HG03025 (cell line): ENCODE measurements at regions not wholly inside any gene's neighbourhood (a gene's known extent, or its start where the extent isn't known, plus 50 kb on each side); places are given as distances from the start of the nearest gene placed in this dataset.
A peak's percentile ranks its signal among the peaks of the same experiment; 100 is the strongest.

ENCODE experiments used
- ATAC-seq: cut with Tn5 transposase; IDR thresholded peaks from one replicate; pipeline ENCODE4 v1.9.1; 2021; ENCODE audit warnings: mild to moderate bottlenecking, moderate library complexity; ENCODE audit not compliant: unreplicated experiment, low FRiP score

DNA sequence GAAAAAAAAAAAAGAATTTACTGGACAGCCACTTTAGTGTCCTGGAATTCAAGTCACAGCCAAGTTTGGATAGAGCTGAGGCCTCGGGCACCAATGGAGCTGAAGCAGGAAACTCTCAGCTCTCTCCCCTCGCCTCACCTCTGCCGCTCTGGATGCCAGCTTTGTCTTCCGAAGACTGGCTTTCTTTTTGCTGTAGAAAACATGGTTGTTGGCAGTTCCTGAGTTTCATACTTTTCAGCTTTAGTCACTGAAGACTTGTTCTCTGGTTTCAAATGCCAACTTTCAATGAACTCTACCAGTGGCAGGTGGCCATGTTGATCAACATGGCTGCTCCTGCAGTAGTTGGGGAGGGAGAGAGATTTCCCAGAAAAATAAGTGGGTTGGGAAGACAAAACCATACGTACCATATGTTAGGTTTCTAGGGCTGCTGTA lies 142.2 kb downstream of the SNX18 start:
- ATAC-seq: no peak

DNA sequence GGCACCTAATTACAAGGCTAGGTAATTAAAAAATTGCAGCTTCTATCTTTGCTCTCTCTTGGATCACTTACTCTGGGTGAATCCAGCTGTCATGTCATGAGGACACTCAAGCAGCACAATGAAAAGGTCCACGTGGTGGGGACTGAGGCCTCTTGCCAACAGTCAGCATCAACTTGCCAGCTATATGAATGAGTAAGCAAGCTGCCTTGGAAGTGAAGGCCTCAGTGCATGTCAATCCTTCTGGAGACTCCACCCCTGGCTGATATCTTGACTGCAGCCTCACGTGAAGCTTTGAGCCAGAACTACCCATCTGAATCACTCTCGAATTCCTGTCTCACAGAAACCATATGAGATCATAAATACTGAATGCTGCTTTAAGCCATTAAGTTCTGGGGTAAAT lies 140.5 kb downstream of the SNX18 start:
- no peak for ATAC-seq

DNA sequence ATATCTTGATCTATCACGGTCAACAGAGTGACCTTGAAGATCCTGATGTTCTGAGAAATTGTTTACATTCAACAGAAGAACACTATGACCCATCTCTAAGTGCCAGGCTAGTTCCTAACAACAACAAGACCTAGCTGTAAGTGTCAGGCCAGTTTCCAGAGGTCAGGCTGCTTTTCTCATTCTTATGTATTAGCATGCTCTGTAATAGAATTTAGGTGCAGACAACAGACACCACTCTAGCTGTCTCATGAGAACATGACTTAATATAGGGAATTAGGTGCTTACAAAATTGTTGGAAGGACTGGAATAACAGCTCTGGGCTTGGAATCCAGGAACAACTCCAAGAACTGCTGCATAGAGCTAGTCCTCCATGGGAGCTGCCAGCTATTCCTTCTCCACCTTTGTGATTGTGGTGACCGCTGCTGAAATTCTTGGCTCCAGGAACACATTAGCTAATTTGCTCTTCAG lies 138.7 kb downstream of the SNX18 start:
- ATAC-seq: no peak

DNA sequence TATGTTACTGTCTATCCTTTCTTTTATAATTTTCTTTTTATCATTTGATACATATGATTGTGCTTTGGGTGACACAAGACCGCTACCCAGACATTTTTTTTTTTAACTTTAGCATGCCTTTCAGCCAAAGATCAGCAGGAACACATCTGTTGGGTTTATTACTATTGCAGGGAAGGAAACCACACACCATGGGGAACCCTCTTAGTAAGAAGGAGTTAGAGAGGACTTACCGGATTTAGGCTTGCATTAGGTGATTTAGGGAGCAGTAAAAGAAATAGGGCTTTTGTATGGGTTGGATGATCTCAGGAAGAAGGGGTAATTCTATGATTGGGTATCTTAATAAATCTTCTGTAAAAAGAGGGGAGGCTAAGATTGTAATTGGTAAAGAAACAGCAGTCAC lies 138.2 kb downstream of the SNX18 start:
- ATAC-seq: no peak

DNA sequence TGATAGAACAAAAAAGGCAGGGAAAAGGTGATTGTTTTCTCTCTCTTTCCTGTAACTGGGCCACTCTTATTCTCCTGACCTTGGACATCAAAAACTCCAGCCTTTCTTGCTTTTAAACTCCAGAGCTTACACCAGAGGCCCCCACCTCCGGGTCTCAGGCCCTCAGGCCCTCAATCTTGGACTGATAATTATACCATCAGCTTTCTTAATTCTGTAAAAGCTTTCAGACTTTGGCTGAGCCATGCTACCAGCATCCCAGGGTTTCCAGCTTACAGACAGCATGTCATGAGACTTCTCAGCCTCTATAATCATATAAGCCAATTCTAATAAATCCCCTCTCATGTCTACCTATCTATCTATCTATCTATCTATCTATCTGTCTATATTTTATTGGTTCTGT lies 137.7 kb downstream of the SNX18 start:
- ATAC-seq: no peak

DNA sequence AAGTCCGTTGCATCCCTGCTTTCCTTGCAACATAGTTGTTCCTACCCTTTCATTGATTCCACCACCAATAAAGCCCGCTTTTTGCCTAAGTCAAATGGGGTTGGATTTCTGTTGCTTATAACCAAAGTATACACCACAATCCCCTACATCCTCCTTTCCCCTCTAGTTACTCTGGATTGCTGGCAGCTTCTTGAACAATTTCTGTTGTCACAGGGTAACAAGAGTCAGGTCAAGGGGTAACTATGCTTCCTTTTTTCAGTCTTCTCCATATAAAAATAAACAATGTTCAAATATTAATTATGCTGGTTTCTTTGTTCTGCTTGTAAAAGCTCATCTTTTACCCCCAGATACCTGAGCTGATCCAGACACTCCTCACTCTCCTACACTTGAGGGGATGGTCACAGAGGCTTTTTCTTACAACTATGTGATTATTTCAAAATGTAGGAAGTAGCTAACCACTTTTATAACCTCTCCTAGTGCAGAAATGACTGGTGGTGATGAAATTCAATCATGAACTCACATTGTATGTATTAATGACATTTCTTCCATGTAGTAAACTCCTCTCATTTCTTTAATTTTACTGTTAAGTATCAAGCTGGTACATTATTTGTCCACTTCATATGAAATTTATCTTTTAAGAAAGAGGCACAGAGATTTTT lies 136.5 kb downstream of the SNX18 start:
- no peak for ATAC-seq

DNA sequence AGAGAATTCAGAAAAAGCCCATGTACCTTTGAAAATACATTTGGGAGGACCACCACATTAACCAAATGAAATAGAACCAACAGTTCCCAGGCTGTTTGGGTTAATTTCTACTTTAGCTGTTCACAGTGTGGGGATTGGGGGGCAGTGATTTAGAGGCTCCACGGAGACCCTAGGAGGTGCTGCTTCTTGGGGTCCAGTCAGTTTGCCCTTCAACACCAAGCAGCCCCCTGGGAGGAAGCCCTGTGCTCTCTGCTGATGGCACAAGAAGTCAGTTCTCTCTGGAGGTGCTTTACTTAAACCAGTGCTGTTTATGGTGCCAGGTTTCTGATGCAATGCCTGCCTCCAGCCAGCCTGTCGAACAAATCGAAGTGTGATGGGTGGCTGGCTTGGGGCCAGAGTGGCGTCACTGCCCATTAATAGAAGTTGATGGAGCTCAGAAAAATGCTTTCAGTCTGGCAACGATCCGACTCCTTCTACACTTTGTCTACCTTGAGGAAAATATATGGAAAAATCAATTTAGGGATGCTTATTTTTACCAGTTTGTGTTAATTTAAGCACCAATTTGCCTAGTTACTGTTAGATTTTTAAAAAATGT lies 134.0 kb downstream of the SNX18 start:
- ATAC-seq: no peak

DNA sequence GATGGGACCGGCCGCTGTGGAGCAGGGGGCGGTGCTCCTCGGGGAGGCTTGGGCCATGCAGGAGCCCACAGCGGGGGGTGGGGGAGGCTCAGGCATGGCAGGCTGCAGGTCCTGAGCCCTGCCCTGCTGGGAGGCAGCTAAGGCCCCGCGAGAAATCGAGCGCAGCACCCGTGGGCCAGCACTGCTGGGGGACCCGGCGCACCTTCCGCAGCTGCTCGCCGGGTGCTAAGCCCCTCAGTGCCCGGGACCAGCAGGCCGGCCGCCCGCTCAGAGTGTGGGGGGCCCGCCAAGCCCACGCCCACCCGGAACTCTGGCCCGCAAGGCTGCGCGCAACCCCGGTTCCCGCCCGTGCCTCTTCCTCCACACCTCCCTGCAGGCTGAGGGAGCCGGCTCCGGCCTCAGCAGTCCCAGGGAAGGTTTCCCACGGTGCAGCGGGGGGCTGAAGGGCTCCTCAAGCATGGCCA lies 131.5 kb downstream of the SNX18 start:
- no peak for ATAC-seq

DNA sequence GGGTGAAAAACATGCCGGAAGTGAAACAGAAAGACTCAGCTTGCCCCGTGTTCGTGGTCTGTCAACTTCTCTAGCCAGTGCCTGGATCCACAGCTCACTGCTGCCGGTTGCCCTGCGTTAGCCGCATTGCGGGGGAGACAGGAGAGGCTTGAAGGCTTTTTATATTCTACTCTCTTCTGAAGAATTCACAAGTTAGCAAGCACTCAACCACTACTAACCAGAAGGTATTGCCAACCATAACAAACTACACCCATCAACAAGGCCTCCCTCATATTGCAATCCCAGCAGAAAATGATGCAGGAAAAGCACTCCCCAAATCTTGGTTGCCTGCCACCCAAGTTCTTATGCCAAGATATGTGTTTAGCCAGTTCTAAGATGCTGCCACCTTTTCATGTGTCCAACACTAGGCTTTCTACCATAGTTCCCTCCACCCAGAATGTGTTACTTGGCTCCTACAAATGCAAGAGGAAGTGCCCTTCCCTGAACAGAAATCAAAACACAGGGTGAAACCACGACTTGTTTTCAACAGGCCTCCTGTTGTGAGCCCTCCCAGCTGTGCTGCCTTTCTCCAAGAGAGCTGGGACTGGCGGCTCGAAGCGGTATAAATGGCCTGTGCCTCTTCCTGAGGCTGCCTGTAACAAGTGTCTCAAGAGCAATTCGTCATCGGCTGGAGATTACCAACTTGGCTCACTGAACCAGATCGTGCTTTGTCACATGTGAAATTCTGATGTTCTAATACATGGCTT lies 129.0 kb downstream of the SNX18 start:
- ATAC-seq: peak; percentile 95

DNA sequence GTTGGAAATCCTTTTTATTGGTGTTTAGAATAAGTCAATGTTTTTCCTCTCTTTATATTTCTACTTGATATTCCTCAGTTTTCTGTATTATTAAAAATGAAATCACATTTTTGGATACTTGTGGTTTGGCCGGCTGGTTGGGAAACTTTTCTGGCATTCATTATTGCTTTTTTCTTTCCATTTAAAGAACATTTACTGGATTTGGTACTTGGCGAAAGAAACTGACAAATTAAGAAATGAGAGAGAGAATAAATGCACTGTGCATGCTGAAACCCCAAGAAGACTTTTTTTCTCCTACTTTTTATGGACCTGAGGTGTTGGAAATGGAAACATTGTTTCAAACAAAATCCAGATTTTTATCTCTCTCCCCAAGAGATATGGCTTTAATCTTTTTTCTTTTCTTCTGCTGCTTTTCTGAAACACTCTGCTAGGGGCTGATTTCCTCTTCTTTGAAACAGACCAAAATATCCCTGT lies 128.4 kb downstream of the SNX18 start:
- ATAC-seq: no peak

DNA sequence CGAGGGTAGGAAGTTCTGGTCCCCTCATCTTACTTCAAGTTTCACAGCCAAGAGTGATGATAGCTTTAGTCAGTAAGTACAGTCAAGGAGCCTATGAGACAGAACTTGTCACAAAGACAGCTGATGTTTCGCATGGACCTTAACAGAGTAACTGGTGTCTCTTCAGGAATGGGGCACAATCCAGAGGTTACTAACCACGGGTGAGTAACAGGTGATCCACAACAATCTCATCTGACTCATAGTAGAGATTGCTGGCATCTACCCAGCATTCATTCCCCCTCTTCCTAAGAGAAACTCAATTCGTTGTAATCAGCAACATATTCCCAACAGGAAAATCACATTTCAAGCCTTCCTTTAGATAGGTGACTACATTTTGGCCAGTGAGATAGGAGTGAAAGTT lies 126.7 kb downstream of the SNX18 start:
- ATAC-seq: no peak

DNA sequence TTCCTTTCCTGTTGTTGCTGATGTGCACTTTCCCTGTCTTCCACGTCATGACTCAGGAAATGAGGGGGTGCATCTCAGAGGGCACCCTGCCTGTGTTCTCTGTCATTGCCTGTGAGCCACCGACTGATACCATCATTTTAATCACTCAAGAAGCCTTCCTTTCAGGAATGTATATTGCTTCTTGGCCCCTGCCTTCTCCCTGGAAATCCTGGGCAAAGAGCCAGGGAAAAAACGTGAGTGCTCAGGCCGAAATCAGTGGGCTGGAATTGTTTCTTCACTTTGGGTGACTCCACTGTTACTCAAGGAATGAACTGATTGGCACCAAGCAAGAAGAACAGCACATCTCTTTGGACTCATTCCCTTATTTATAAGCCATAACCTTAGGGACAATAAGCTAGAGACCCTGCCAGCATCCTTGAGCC lies 126.1 kb downstream of the SNX18 start:
- no peak for ATAC-seq

DNA sequence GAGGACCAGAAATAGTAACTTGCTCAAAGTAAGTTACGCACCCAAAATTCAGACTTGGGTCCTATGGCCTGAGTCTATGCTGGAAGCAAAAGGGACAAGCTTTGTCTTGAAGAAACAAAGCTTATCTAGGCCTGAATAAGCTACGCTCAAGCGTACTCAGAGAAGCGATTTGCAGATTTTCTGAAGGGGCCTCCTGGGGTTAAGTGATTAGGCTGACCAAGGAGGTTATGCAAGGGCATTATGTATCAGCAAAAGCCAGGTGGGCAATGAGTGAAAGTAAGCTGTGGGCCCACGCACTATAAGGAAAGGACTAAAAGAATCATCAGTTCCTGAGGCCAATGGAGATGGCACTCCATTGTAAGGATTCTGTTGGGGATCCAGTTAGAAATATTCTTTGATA lies 122.1 kb downstream of the SNX18 start:
- no peak for ATAC-seq

DNA sequence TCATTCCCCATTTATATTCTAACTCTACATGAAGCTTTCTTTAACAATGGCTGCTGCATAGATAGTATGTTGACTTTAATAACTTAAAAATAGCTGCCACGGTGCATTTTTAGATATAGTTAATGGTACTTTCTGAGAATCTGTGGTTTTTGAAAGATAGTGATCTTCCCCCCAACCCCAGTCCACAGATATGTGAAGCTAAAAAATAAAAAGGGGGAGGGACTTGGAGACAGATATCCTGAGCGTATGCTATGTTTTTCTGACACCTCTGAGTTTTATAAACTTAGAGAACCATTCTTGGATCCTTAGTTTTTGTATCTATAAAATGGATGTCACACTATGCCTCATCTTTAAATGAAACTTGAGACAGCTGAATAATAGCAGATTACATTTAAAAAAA lies 120.5 kb downstream of the SNX18 start:
- no peak for ATAC-seq

DNA sequence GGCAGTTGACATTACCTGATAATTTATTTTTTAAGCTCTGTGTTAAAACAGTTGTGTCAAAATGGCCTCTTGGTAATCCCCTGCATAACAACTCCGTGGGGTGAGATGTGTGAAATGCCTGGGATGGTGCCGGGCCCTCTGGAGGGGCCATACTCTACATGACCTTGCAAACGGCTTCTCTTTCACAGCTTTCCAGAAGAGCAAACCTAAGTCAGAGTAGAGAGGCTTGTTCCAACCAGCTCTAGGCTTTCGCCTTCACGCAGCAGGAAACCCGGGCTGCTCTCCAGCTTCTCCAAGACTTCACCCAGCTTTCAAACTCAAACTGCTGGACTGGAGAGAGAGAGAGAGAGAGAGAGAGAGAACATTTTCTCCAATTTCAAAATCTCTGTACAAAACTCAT lies 120.1 kb downstream of the SNX18 start:
- ATAC-seq: no peak

DNA sequence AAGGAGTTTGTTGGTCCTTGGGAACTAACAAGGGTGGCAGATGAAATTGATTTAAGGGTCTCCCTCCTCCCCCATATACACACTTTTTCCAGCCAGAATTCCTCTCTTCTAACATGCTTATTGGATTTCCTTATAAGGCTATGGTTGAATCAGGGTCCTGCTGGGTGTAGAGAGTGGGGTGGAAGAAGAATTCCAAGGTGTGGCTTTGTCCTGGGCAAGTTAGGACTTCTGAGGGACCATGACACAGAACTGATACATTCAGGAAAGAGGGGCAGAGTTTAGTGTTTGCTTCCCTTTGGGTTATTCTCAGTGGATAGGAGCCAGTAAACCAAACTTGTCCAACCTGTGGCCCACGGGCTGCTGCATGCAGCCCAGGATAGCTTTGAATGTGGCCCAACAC lies 116.5 kb downstream of the SNX18 start:
- ATAC-seq: no peak

DNA sequence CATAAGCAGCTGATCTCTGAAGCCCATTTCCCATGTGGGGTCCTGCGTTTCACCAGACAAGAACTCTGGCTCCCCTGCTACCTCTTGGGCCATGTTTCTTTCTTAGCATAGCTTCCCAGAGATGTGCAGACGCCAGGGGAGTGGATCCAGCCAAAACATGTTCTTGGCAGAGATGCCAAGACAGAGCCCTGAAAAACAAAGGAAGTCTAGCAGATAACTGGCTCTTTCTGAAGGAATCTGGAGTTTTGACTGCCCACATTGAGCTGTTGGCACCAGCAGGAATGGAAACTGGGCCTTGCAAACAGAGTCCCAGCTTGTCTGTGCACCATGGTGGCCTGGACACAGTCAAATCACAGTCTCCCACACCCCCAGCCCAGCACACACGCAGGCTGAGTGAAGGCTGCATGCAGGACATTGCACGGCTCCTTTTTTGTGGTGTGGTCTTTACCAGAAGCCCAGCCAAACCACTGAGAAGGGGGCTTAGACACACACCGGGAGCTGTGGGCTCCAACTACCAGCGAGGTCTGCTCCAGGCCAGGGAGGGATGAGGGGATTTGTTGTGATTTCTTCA lies 114.7 kb downstream of the SNX18 start:
- no peak for ATAC-seq

DNA sequence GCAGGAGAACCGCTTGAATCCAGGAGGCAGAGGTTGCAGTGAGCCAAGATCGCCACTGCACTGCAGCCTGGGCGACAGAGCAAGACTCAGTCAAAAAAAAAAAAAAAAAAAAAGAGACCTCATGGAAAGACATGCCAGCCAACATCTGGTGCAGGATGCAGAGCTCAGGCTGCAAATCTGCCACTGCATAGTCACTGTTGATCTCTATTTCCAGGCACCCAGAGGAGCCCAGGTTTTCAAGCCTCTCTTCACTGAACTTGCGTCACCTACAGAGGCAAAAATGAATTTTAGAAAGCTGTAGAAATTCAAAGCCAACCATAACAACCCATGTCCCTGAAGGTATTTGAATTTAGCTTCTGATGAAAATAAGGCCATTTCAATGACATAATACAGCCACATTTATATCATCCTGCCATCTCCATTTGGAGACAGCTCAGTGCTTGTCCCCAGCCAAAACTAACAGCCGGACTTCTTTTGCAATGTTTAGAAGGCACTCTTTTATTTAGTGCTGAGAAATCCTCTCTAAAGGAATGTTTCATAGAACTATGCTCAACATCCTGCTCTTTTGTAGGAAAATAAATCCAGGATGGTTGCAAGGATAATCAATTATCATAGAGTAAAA lies 113.3 kb downstream of the SNX18 start:
- ATAC-seq: no peak

DNA sequence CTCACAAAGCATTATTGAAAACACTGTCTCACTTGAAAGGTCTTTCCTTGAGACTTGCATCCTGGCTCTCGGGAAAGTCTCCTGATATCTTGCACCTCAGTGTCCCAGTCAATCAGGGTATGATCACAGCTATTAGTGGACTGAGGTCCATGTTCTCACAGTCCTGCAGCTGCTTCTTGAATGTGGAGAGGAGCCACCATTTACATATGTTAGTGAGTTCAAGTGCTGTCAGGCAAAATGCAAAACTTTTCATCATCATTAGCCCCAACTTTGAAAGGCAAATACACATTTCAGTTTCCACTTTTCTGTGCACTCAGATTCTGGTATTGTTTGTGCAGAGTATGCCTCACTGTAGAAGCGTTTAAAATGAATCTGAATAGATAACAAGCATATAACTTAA lies 111.6 kb downstream of the SNX18 start:
- no peak for ATAC-seq

DNA sequence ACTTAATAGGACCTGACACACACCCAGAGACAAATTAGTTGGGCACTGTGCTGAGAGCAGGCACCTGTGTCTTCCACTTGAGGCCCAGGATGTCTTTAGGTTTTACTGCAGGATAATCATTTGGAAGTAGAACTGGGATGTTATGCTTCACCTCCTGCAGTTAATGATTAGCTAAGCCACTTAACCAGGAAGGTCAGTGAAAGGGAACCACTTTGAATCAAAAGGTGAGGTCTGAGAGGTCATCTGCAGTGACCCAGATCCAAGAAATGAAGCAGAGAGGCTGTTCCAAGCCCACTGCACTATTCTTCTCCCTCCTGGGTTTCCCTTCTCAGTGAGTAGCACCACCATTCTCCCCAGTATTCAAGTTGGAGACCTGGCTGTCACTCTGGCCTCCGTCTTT lies 110.5 kb downstream of the SNX18 start:
- ATAC-seq: no peak

DNA sequence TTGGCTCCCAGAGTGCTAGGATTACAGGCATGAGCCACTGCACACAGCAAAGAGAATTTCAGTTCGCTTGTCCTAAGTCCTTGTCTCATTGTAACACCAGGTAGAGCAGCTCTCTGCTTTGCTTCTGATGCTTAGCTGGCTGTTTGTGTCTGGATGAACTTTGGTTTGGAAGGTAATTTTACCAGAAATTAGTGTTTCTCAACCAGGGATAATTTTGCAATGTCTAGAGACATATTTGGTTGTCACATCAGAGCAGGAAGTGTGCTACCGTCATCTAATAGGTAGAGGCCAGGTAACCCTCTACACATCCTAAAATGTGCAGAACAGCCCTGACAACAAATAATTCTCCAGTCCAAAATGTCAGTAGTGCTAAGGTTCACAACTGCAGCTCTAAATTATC lies 108.8 kb downstream of the SNX18 start:
- ATAC-seq: no peak
